Thyroid gland (tissue), 4 donors: ENCODE measurements at regions not wholly inside any gene's neighbourhood (a gene's known extent, or its start where the extent isn't known, plus 50 kb on each side); places are given as distances from the start of the nearest gene placed in this dataset.

ENCODE experiments used
- DNase-seq, 2 donors: peaks; one replicate each; pipeline ENCODE4 v3.0.0-alpha.2; 2019
- H3K27ac ChIP-seq, 3 donors: fragments of 200-600 bp; sonication (generic); 1 replicate in 2 of 3; 2 replicates in 1 of 3; pipeline ENCODE4 v1.5.1; 2016 to 2019; ENCODE audit warnings: mild to moderate bottlenecking in 1 of 3, moderate library complexity in 1 of 3
- H3K27me3 ChIP-seq: fragments of 200-600 bp; sonication (generic); one replicate; pipeline ENCODE4 v1.5.1; 2019
- H3K36me3 ChIP-seq, 2 donors: fragments of 200-600 bp; sonication (generic); one replicate each; pipeline ENCODE4 v1.5.1; 2016 to 2019
- H3K4me1 ChIP-seq, 2 donors: fragments of 200-600 bp; sonication (generic); one replicate each; pipeline ENCODE4 v1.5.1; 2017 to 2019
- H3K4me3 ChIP-seq, 3 donors: fragments of 200-600 bp; sonication (generic); replicated peaks in 1 of 3; 1 replicate in 2 of 3; 2 replicates in 1 of 3; pipeline ENCODE4 v1.5.1; 2016; ENCODE audit warnings: mild to moderate bottlenecking in 1 of 3
- H3K9me3 ChIP-seq: fragments of 200-600 bp; sonication (generic); one replicate; pipeline ENCODE4 v1.5.1; 2017
- CTCF ChIP-seq, 6 experiments: fragments of 200-600 bp in 3 of 6; fragments of 450-650 bp in 3 of 6; sonication (generic) in 3 of 6; IDR thresholded peaks; one replicate each; pipeline ENCODE4 v1.5.1; 2016 to 2019; ENCODE audit warnings: antibody characterized with exemption in 6 of 6, mild to moderate bottlenecking in 2 of 6, inconsistent platforms in 1 of 6, moderate library complexity in 1 of 6
- POLR2A ChIP-seq, 2 donors: fragments of 450-650 bp; IDR thresholded peaks; one replicate each; pipeline ENCODE4 v1.6.1; 2017; ENCODE audit warnings: antibody characterized with exemption in 2 of 2, mild to moderate bottlenecking in 2 of 2, moderate library complexity in 1 of 2
- WGBS, 2 donors: methylation state at CpG; one replicate each; pipeline ENCODE4 v1.1.5; 2017; 5-methylcytosine and 5-hydroxymethylcytosine counted together
- intact Hi-C: fragments of 100-400 bp; cut with DNase I; formaldehyde crosslinking; loops from one replicate; pipeline ENCODE4 v1.15.1; 2023

- H3K36me3 ChIP-seq: no peaks in the 10 kb centered on the region
- TF ChIP-seq CTCF (IDR thresholded peaks at IDR 0.05) (no peak), POLR2A (IDR thresholded peaks at IDR 0.05) (no peak)
- H3K27me3 ChIP-seq: no peaks in the 10 kb centered on the region
- no peaks in the 10 kb centered on the region for H3K9me3 ChIP-seq
- no peak overlapping the region for H3K27ac ChIP-seq
- no peaks in the 10 kb centered on the region for H3K4me1 ChIP-seq
- 91 to 93% methylated on average over 5 of the region's 5 CpGs for WGBS, 2 donors
- intact Hi-C loops: no loop called here
- no peak overlapping the region for H3K4me3 ChIP-seq
- DNase-seq: no peak
These were observed 121.6 kb downstream of the SOX4 start for GRCh38 chr6:21715180-21715579.

- H3K4me3 ChIP-seq: no peak overlapping the region
- H3K4me1 ChIP-seq: no peaks in the 10 kb centered on the region
- DNase-seq: peak; percentile 24 to 28
- H3K9me3 ChIP-seq: no peaks in the 10 kb centered on the region
- 25 to 29% methylated on average over 12 of the region's 12 CpGs for WGBS, 2 donors
- TF ChIP-seq CTCF (IDR thresholded peaks at IDR 0.05) (no peak), POLR2A (IDR thresholded peaks at IDR 0.05) (no peak)
- intact Hi-C loops: no loop called here
- no peaks in the 10 kb centered on the region for H3K36me3 ChIP-seq
- no peaks in the 10 kb centered on the region for H3K27me3 ChIP-seq
- H3K27ac ChIP-seq: no peak overlapping the region
These were observed 129.0 kb downstream of the SOX4 start for GRCh38 chr6:21722510-21722909.

DNA sequence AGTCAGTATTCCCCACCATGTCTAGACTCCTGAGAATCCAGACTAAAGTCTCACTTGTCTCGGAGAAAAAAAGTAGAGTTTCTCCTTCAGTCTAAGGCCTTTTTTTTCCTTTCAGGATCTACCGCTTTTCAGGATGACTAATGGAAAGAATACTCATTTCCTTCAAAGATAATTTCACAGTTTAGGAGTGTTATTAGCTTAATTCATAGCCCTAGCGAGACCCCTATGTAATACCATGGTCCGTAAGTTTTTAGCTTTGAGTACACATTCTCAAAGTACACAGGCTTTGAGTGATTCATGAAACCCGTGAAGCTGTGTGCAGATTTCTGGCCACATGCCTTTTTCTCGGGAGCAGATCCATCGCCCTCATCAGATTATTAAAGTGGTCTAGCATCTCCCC is 133.1 kb downstream of the SOX4 start:
- intact Hi-C loops: no loop called here
- DNase-seq: no peak
- no peaks in the 10 kb centered on the region for H3K36me3 ChIP-seq
- H3K4me1 ChIP-seq: peaks cover 0 to 7% of the 10 kb centered on the region in 2 donors
- no peaks in the 10 kb centered on the region for H3K27me3 ChIP-seq
- no peak overlapping the region for H3K4me3 ChIP-seq
- H3K27ac ChIP-seq: no peak overlapping the region
- 84 to 89% methylated on average over 7 of the region's 7 CpGs for WGBS, 2 donors
- no peaks in the 10 kb centered on the region for H3K9me3 ChIP-seq
- TF ChIP-seq CTCF (IDR thresholded peaks at IDR 0.05) (no peak), POLR2A (IDR thresholded peaks at IDR 0.05) (no peak)

DNA sequence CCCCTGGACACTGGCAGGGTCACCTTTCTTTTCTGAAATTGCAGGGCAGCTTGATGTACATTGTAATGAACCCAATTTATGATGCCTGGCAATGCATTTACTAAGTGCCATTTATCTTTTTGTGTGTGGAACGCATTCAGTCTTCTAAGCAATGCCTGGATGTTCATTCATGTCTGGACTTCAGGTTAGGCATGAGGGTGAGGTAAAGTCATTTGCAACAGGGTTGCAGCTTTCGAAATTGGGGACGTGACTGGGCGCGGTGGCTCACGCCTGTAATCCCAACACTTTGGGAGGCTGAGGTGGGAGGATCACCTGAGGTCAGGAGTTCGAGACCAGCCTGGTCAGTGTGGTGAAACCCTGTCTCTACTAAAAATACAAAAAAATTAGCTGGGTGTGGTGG is 134.6 kb downstream of the SOX4 start:
- Histone ChIP-seq H3K4me3 (no peak overlapping the region), H3K9me3 (no peaks in the 10 kb centered on the region), H3K27me3 (no peaks in the 10 kb centered on the region), H3K4me1 (peaks cover 13 to 18% of the 10 kb centered on the region in 2 donors), H3K36me3 (no peaks in the 10 kb centered on the region), H3K27ac (no peak overlapping the region)
- WGBS, 2 donors: 95 to 97% methylated on average over 7 of the region's 7 CpGs
- no peak for DNase-seq
- intact Hi-C loops: no loop called here
- no peak for TF ChIP-seq POLR2A (IDR thresholded peaks at IDR 0.05)
- TF ChIP-seq CTCF (IDR thresholded peaks at IDR 0.05): no peak

- Histone ChIP-seq H3K4me1 (peaks cover 19 to 21% of the 10 kb centered on the region in 2 donors), H3K9me3 (no peaks in the 10 kb centered on the region), H3K36me3 (no peaks in the 10 kb centered on the region), H3K4me3 (no peak overlapping the region), H3K27ac (no peak overlapping the region), H3K27me3 (no peaks in the 10 kb centered on the region)
- DNase-seq: no peak
- 79 to 85% methylated on average over 4 of the region's 4 CpGs for WGBS, 2 donors
- intact Hi-C loops: no loop called here
- TF ChIP-seq POLR2A (IDR thresholded peaks at IDR 0.05) (no peak), CTCF (IDR thresholded peaks at IDR 0.05) (no peak)
These were observed 135.9 kb downstream of the SOX4 start for GRCh38 chr6:21729431-21729830.
